ENCODE measurements at regions not wholly inside any gene's neighbourhood (a gene's known extent, or its start where the extent isn't known, plus 50 kb on each side); places are given as distances from the start of the nearest gene placed in this dataset.

DNA sequence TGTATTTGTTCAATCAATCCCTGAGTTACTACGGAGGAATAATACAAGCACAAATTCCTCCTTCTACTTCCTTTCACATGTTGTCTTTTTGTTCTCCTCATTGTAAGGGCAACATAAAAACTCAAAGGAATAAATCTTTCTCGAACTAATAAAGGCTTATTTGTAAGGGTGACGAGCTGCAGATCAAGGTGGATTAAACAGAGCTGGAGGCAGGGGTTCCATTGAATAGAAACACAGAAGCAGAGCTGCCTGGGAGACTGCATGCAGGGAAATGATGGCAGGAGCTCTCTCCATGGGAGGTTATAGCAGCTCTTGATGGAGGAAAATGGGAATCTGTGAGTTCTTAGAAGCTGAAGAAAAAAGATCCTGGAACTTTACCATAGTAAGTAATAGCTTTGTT, 160.2 kb downstream of the CYYR1 start:
- Mint-ChIP-seq H3K27me3 (ENCODE audit: low read depth, unreplicated experiment) (no peaks in the 10 kb centered on the region), H3K27ac (ENCODE audit: unreplicated experiment) (no peak overlapping the region), H3K4me1 (ENCODE audit: low read depth, unreplicated experiment) (no peaks in the 10 kb centered on the region), H3K9me3 (ENCODE audit: unreplicated experiment) (no peaks in the 10 kb centered on the region), H3K36me3 (ENCODE audit: low read depth, unreplicated experiment) (no peaks in the 10 kb centered on the region), H3K4me3 (ENCODE audit: unreplicated experiment) (no peak overlapping the region)
- no peak overlapping the region for H3K9ac ChIP-seq (ENCODE audit: low read length)
- no peak overlapping the region for H2AFZ ChIP-seq (ENCODE audit: low read depth, low read length)
- no peak overlapping the region for H3K27ac ChIP-seq (ENCODE audit: low read depth, low read length)
- H3K36me3 ChIP-seq (ENCODE audit: insufficient read depth, low read length), result no peaks in the 10 kb centered on the region
- H3K4me3 ChIP-seq (ENCODE audit: insufficient read depth, low read depth, low read length), result no peak overlapping the region
- H3K4me2 ChIP-seq (ENCODE audit: low read length), result no peak overlapping the region
- H4K20me1 ChIP-seq (ENCODE audit: insufficient read depth, low read length), result no peaks in the 10 kb centered on the region
- DNase-seq (ENCODE audit: low read depth) (no peak), FAIRE-seq (no peak)
- no peaks in the 10 kb centered on the region for H3K79me2 ChIP-seq (ENCODE audit: insufficient read depth, low read length)
- no peaks in the 10 kb centered on the region for H3K4me1 ChIP-seq (ENCODE audit: insufficient read depth, low read length)
- no peaks in the 10 kb centered on the region for H3K9me3 ChIP-seq (ENCODE audit: insufficient read depth, low read depth, low read length)
- no peak for TF ChIP-seq CTCF (IDR thresholded peaks at IDR 0.05; ENCODE audit: insufficient read depth, low read depth, low read length)
- no peak for TF ChIP-seq EZH2 (IDR thresholded peaks at IDR 0.05; ENCODE audit: insufficient read depth, low read length)
- H3K27me3 ChIP-seq (ENCODE audit: insufficient read depth, low read length), result no peaks in the 10 kb centered on the region

DNA sequence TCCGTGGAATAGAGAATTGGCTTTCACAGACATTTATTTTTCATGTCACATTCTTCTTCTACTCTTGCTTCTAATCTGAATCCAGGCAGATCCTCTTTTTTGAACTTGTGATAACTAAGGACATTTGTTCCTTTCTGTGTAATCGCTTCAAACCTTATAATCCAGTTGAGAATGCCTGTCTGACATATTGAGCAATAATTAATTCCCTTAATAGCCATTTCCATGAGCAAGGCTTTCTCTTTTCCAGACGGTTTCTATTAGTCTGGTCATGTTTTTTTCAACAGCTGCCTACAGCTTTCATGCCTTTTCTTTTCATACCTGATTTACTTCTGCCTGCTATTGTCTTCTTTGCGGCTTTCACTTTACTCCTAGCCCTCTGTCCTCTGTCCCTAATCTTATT, 163.4 kb downstream of the CYYR1 start:
- H3K79me2 ChIP-seq (ENCODE audit: insufficient read depth, low read length), result no peaks in the 10 kb centered on the region
- no peaks in the 10 kb centered on the region for H3K27me3 ChIP-seq (ENCODE audit: insufficient read depth, low read length)
- H3K4me3 ChIP-seq (ENCODE audit: insufficient read depth, low read depth, low read length), result no peak overlapping the region
- no peaks in the 10 kb centered on the region for H4K20me1 ChIP-seq (ENCODE audit: insufficient read depth, low read length)
- no peaks in the 10 kb centered on the region for H3K27me3 Mint-ChIP-seq (ENCODE audit: low read depth, unreplicated experiment)
- no peaks in the 10 kb centered on the region for H3K36me3 ChIP-seq (ENCODE audit: insufficient read depth, low read length)
- no peak overlapping the region for H3K9ac ChIP-seq (ENCODE audit: low read length)
- no peaks in the 10 kb centered on the region for H3K9me3 Mint-ChIP-seq (ENCODE audit: unreplicated experiment)
- H3K36me3 Mint-ChIP-seq (ENCODE audit: low read depth, unreplicated experiment), result no peaks in the 10 kb centered on the region
- H3K4me1 ChIP-seq (ENCODE audit: insufficient read depth, low read length), result peaks cover 18% of the 10 kb centered on the region
- peaks cover 16% of the 10 kb centered on the region for H3K4me1 Mint-ChIP-seq (ENCODE audit: low read depth, unreplicated experiment)
- H3K27ac Mint-ChIP-seq (ENCODE audit: unreplicated experiment), result no peak overlapping the region
- TF ChIP-seq CTCF (IDR thresholded peaks at IDR 0.05; ENCODE audit: insufficient read depth, low read depth, low read length) (no peak), EZH2 (IDR thresholded peaks at IDR 0.05; ENCODE audit: insufficient read depth, low read length) (no peak)
- no peaks in the 10 kb centered on the region for H3K9me3 ChIP-seq (ENCODE audit: insufficient read depth, low read depth, low read length)
- peak; percentile 26 for FAIRE-seq
- H3K4me3 Mint-ChIP-seq (ENCODE audit: unreplicated experiment), result no peak overlapping the region
- H3K4me2 ChIP-seq (ENCODE audit: low read length), result no peak overlapping the region
- H2AFZ ChIP-seq (ENCODE audit: low read depth, low read length), result no peak overlapping the region
- no peak for DNase-seq (ENCODE audit: low read depth)
- no peak overlapping the region for H3K27ac ChIP-seq (ENCODE audit: low read depth, low read length)

- H3K27ac ChIP-seq (ENCODE audit: low read depth, low read length), result no peak overlapping the region
- Mint-ChIP-seq H3K9me3 (ENCODE audit: unreplicated experiment) (no peaks in the 10 kb centered on the region), H3K4me3 (ENCODE audit: unreplicated experiment) (no peak overlapping the region), H3K36me3 (ENCODE audit: low read depth, unreplicated experiment) (no peaks in the 10 kb centered on the region), H3K27ac (ENCODE audit: unreplicated experiment) (no peak overlapping the region), H3K27me3 (ENCODE audit: low read depth, unreplicated experiment) (no peaks in the 10 kb centered on the region), H3K4me1 (ENCODE audit: low read depth, unreplicated experiment) (peaks cover 19% of the 10 kb centered on the region)
- no peak for DNase-seq (ENCODE audit: low read depth)
- H3K9ac ChIP-seq (ENCODE audit: low read length), result no peak overlapping the region
- H3K9me3 ChIP-seq (ENCODE audit: insufficient read depth, low read depth, low read length), result no peaks in the 10 kb centered on the region
- no peak overlapping the region for H3K4me2 ChIP-seq (ENCODE audit: low read length)
- no peaks in the 10 kb centered on the region for H3K79me2 ChIP-seq (ENCODE audit: insufficient read depth, low read length)
- no peaks in the 10 kb centered on the region for H3K36me3 ChIP-seq (ENCODE audit: insufficient read depth, low read length)
- no peak overlapping the region for H2AFZ ChIP-seq (ENCODE audit: low read depth, low read length)
- no peaks in the 10 kb centered on the region for H3K27me3 ChIP-seq (ENCODE audit: insufficient read depth, low read length)
- peaks cover 18% of the 10 kb centered on the region for H3K4me1 ChIP-seq (ENCODE audit: insufficient read depth, low read length)
- no peak for FAIRE-seq
- TF ChIP-seq CTCF (IDR thresholded peaks at IDR 0.05; ENCODE audit: insufficient read depth, low read depth, low read length) (no peak), EZH2 (IDR thresholded peaks at IDR 0.05; ENCODE audit: insufficient read depth, low read length) (no peak)
- no peak overlapping the region for H3K4me3 ChIP-seq (ENCODE audit: insufficient read depth, low read depth, low read length)
- no peaks in the 10 kb centered on the region for H4K20me1 ChIP-seq (ENCODE audit: insufficient read depth, low read length)
Observed at GRCh38 chr21:26408511-26408910, 164.6 kb downstream of the CYYR1 start.
